BLaER1 treated with 17β-estradiol and CSF1 and Interleukin-3, amounts not matched to agents 10 nM and 100 nM (cell line): ENCODE measurements at regions not wholly inside any gene's neighbourhood (a gene's known extent, or its start where the extent isn't known, plus 50 kb on each side); places are given as distances from the start of the nearest gene placed in this dataset.
A peak's percentile ranks its signal among the peaks of the same experiment; 100 is the strongest.
"Not testable (repeated sequence)": the region's sequence is repeated elsewhere in the genome, so short reads cannot be mapped to it uniquely, and the experiment has no call there.

Source experiments
- H3K27ac ChIP-seq, 11 experiments: shearing (Covaris generic); formaldehyde crosslinking; 2 replicates each; pipeline ENCODE4 v1.8.1; 2022
- H3K27me3 ChIP-seq, 11 experiments: shearing (Covaris generic); formaldehyde crosslinking; 2 replicates each; pipeline ENCODE4 v1.8.1; 2022
- H3K36me3 ChIP-seq, 11 experiments: shearing (Covaris generic); formaldehyde crosslinking; 2 replicates each; pipeline ENCODE4 v1.8.1; 2022
- H3K4me1 ChIP-seq, 10 experiments: shearing (Covaris generic); formaldehyde crosslinking; 2 replicates each; pipeline ENCODE4 v1.8.1; 2022
- H3K4me2 ChIP-seq, 11 experiments: shearing (Covaris generic); formaldehyde crosslinking; 2 replicates each; pipeline ENCODE4 v1.8.1; 2022
- H3K4me3 ChIP-seq, 10 experiments: shearing (Covaris generic); formaldehyde crosslinking; 2 replicates each; pipeline ENCODE4 v1.8.1; 2022
- H3K9ac ChIP-seq, 11 experiments: shearing (Covaris generic); formaldehyde crosslinking; 2 replicates each; pipeline ENCODE4 v1.8.1; 2022
- H3K9me3 ChIP-seq, 11 experiments: shearing (Covaris generic); formaldehyde crosslinking; replicated peaks in 1 of 11; 2 replicates each; pipeline ENCODE4 v1.8.1; 2022
- H4K20me1 ChIP-seq, 11 experiments: shearing (Covaris generic); formaldehyde crosslinking; 2 replicates each; pipeline ENCODE4 v1.8.1; 2022
- Cebpa-rat ChIP-seq, 11 experiments: shearing (Covaris generic); IDR thresholded peaks; 2 replicates each; pipeline ENCODE4 v1.8.1; 2022

DNA sequence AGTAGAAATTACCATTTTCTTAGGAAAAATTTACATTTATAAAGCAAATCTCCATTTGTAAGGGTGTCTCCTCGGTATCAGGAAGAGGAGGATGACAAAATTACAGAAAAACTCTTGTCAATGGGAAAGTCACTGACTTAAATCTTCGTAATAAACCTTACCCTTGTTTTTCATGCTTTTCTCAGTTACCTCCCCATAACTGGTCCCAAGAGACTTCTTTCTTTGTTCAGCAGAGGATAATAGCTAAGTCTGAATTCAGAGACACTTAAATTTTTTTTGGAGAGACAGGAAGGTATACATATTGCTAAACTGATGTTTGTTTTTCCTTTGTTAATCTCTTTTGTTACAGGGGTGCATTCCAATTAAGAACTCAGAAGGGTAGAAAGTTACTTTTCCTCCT is 125.5 kb upstream of the JADE1 start:
- peaks cover 0 to 16% (median 3%) of the 10 kb centered on the region in 11 experiments; a peak in 6 of 22 replicates for H3K9me3 ChIP-seq
- no peak overlapping the region; a peak in 4 of 22 replicates for H3K4me2 ChIP-seq
- no peaks in the 10 kb centered on the region for H3K36me3 ChIP-seq
- peaks cover 0 to 20% (median 5%) of the 10 kb centered on the region in 10 experiments; a peak in 6 of 20 replicates for H3K4me1 ChIP-seq
- no peaks in the 10 kb centered on the region for H4K20me1 ChIP-seq
- no peaks in the 10 kb centered on the region for H3K27me3 ChIP-seq
- no peak overlapping the region for H3K27ac ChIP-seq
- no peak overlapping the region for H3K4me3 ChIP-seq
- no peak for TF ChIP-seq Cebpa-rat (IDR thresholded peaks at IDR 0.05)
- no peak overlapping the region for H3K9ac ChIP-seq

- Histone ChIP-seq H3K4me1 (peaks cover 0 to 20% (median 5%) of the 10 kb centered on the region in 10 experiments; a peak in 6 of 20 replicates), H3K36me3 (no peaks in the 10 kb centered on the region), H3K9ac (no peak overlapping the region), H3K27ac (no peak overlapping the region), H3K9me3 (peaks cover 0 to 16% (median 3%) of the 10 kb centered on the region in 11 experiments; a peak in 6 of 22 replicates), H3K4me2 (no peak overlapping the region; a peak in 1 of 22 replicates), H3K27me3 (no peaks in the 10 kb centered on the region), H3K4me3 (no peak overlapping the region), H4K20me1 (no peaks in the 10 kb centered on the region)
- TF ChIP-seq Cebpa-rat (IDR thresholded peaks at IDR 0.05) = no peak
These were observed 126.4 kb upstream of the JADE1 start for GRCh38 chr4:128682942-128683666.

- Histone ChIP-seq H3K4me1 (peaks cover 5 to 16% (median 9%) of the 10 kb centered on the region in 10 experiments; a peak in 15 of 20 replicates), H3K9me3 (peaks cover 6 to 20% (median 15%) of the 10 kb centered on the region in 11 experiments), H3K36me3 (no peaks in the 10 kb centered on the region), H3K9ac (no peak overlapping the region), H3K4me3 (no peak overlapping the region), H3K27ac (no peak overlapping the region), H3K27me3 (no peaks in the 10 kb centered on the region), H3K4me2 (no peak overlapping the region), H4K20me1 (no peaks in the 10 kb centered on the region)
- TF ChIP-seq Cebpa-rat (IDR thresholded peaks at IDR 0.05) = no peak
These were observed 133.4 kb upstream of the JADE1 start for GRCh38 chr4:128676095-128676494.

GRCh38 chr4:128675083-128675482 is 134.4 kb upstream of the JADE1 start:
- Histone ChIP-seq H3K4me3 (no peak overlapping the region), H3K27ac (peak overlapping the region in 1 of 11 experiments; percentile 0; a peak in 2 of 22 replicates), H4K20me1 (no peaks in the 10 kb centered on the region), H3K9me3 (peaks cover 6 to 20% (median 15%) of the 10 kb centered on the region in 11 experiments), H3K36me3 (no peaks in the 10 kb centered on the region), H3K4me1 (peaks cover 5 to 16% (median 9%) of the 10 kb centered on the region in 10 experiments; a peak in 15 of 20 replicates), H3K9ac (peak overlapping the region in 1 of 11 experiments; percentile 33; a peak in 1 of 22 replicates), H3K4me2 (peak overlapping the region; percentile 1 to 65 (median 23); a peak in 15 of 22 replicates), H3K27me3 (no peaks in the 10 kb centered on the region)
- TF ChIP-seq Cebpa-rat (IDR thresholded peaks at IDR 0.05) = no peak

- not testable (repeated sequence) for H3K4me3 ChIP-seq, H3K36me3 ChIP-seq, H4K20me1 ChIP-seq, H3K27me3 ChIP-seq, H3K4me2 ChIP-seq, H3K27ac ChIP-seq, H3K9ac ChIP-seq
- Histone ChIP-seq H3K9me3 (peaks cover 6 to 20% (median 15%) of the 10 kb centered on the region in 11 experiments), H3K4me1 (peaks cover 5 to 16% (median 9%) of the 10 kb centered on the region in 10 experiments; a peak in 15 of 20 replicates)
These were observed 136.3 kb upstream of the JADE1 start for GRCh38 chr4:128673159-128673558.

GRCh38 chr4:128672596-128672995 is 136.9 kb upstream of the JADE1 start:
- H3K27me3 ChIP-seq, H3K27ac ChIP-seq, H3K36me3 ChIP-seq, H3K9ac ChIP-seq, H3K4me2 ChIP-seq, H4K20me1 ChIP-seq, H3K4me3 ChIP-seq: not testable (repeated sequence)
- peaks cover 6 to 20% (median 15%) of the 10 kb centered on the region in 11 experiments for H3K9me3 ChIP-seq
- H3K4me1 ChIP-seq = peaks cover 5 to 16% (median 9%) of the 10 kb centered on the region in 10 experiments; a peak in 15 of 20 replicates

DNA sequence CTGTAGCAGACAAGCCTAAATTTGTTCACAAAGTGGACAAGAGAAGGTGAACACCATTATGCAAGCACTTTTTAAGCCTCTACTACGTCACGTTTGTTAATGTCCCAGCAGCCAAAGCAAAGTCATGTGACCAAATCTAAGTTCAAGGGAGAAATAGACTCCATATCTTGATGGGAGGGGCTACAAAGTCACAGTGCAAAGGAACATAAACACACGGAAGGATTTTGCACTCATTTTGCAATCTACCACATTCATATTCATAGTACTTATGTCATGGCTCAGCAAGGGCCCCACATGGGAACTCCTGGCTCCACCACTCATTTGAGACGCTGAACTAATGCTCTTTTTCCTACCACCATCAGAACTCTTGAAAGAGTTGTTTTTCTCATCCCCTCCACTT is 139.0 kb upstream of the JADE1 start:
- Histone ChIP-seq H4K20me1 (no peaks in the 10 kb centered on the region), H3K27me3 (no peaks in the 10 kb centered on the region), H3K4me2 (no peak overlapping the region), H3K27ac (no peak overlapping the region), H3K4me1 (peaks cover 5 to 12% (median 9%) of the 10 kb centered on the region in 10 experiments; a peak in 15 of 20 replicates), H3K9ac (no peak overlapping the region), H3K9me3 (peaks cover 6 to 23% (median 15%) of the 10 kb centered on the region in 11 experiments), H3K36me3 (no peaks in the 10 kb centered on the region), H3K4me3 (no peak overlapping the region)
- TF ChIP-seq Cebpa-rat (IDR thresholded peaks at IDR 0.05) = no peak

DNA sequence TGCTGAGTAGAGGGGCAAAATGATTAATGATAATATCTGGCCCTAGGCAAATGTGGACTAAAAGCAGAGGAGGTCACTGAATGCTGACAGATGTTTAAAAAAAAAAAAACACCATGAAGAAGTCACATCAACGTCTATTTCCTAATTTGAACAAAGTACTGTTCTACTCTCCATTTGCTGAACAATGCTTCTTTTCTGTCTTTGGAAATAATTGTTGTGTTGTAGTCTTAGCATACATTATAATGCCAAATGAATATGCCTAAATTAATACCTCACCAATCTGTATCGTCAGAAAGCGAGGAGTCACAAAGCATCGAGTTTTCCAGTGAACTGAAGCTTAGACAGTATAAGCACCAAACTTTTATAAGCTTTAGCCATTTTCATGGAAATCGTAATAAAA is 140.9 kb upstream of the JADE1 start:
- H3K4me3 ChIP-seq = no peak overlapping the region
- no peak overlapping the region for H3K9ac ChIP-seq
- H3K9me3 ChIP-seq = peaks cover 6 to 22% (median 13%) of the 10 kb centered on the region in 11 experiments
- H3K27me3 ChIP-seq = no peaks in the 10 kb centered on the region
- TF ChIP-seq Cebpa-rat (IDR thresholded peaks at IDR 0.05) = no peak
- no peak overlapping the region for H3K27ac ChIP-seq
- no peak overlapping the region for H3K4me2 ChIP-seq
- H3K4me1 ChIP-seq = no peaks in the 10 kb centered on the region
- no peaks in the 10 kb centered on the region for H3K36me3 ChIP-seq
- H4K20me1 ChIP-seq = no peaks in the 10 kb centered on the region

DNA sequence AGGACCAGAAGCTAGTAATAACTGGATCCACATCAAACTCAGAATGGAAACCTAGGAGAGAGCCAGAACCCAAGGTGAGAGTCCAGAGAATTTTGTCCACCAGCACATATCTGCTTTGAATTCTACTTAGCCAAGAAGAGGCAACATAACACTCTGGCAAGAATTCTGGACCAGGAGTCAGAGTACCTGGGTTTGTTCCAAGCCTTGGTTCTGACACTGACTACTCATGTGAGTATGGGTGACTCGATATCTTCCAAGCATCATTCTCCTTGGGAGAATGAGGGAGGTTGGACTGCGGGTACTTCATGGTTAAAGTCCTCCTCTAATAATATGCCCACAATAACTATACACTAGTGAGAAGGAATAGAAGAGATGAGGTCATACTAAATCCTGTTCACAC is 144.0 kb upstream of the JADE1 start:
- H3K4me2 ChIP-seq = no peak overlapping the region
- no peaks in the 10 kb centered on the region for H3K4me1 ChIP-seq
- no peaks in the 10 kb centered on the region for H3K36me3 ChIP-seq
- no peaks in the 10 kb centered on the region for H4K20me1 ChIP-seq
- H3K27me3 ChIP-seq = no peaks in the 10 kb centered on the region
- TF ChIP-seq Cebpa-rat (IDR thresholded peaks at IDR 0.05) = no peak
- H3K9me3 ChIP-seq = peaks cover 0 to 8% (median 0%) of the 10 kb centered on the region in 11 experiments; a peak in 1 of 22 replicates
- H3K4me3 ChIP-seq = no peak overlapping the region
- no peak overlapping the region for H3K27ac ChIP-seq
- no peak overlapping the region for H3K9ac ChIP-seq

GRCh38 chr4:128663325-128663724 is 146.2 kb upstream of the JADE1 start:
- no peak for TF ChIP-seq Cebpa-rat (IDR thresholded peaks at IDR 0.05)
- Histone ChIP-seq H3K4me1 (peaks cover 0 to 10% (median 7%) of the 10 kb centered on the region in 10 experiments; a peak in 15 of 20 replicates), H3K9ac (no peak overlapping the region), H4K20me1 (no peaks in the 10 kb centered on the region), H3K9me3 (peaks cover 0 to 8% (median 0%) of the 10 kb centered on the region in 11 experiments; a peak in 1 of 22 replicates), H3K4me3 (no peak overlapping the region), H3K27ac (no peak overlapping the region), H3K27me3 (no peaks in the 10 kb centered on the region), H3K36me3 (no peaks in the 10 kb centered on the region), H3K4me2 (no peak overlapping the region)
